ENCODE measurements at regions not wholly inside any gene's neighbourhood (a gene's known extent, or its start where the extent isn't known, plus 50 kb on each side); places are given as distances from the start of the nearest gene placed in this dataset.

DNA sequence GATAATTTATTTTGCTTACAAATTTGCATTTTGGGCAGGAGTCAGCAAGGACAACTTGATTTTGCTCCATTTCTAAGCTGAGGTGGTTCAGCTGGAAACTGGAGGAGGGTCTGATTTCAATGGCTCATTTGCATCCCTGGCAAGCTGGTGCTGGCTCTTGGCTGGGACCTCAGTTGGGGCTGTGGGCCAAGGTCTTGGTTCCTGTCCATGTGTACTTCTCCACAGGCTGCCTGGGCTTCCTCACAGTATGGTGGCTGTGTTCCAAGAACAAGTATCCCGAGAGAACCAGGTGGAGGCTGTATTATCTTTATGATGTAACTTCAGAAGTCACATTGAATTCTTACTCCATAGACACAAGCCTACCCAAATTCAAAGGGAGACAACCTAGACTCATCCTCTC lies 77.0 kb upstream of the STX18 start:
- TF ChIP-seq, protein P1, sequence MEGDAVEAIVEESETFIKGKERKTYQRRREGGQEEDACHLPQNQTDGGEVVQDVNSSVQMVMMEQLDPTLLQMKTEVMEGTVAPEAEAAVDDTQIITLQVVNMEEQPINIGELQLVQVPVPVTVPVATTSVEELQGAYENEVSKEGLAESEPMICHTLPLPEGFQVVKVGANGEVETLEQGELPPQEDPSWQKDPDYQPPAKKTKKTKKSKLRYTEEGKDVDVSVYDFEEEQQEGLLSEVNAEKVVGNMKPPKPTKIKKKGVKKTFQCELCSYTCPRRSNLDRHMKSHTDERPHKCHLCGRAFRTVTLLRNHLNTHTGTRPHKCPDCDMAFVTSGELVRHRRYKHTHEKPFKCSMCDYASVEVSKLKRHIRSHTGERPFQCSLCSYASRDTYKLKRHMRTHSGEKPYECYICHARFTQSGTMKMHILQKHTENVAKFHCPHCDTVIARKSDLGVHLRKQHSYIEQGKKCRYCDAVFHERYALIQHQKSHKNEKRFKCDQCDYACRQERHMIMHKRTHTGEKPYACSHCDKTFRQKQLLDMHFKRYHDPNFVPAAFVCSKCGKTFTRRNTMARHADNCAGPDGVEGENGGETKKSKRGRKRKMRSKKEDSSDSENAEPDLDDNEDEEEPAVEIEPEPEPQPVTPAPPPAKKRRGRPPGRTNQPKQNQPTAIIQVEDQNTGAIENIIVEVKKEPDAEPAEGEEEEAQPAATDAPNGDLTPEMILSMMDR (IDR thresholded peaks at IDR 0.05), result no peak
- no peak for TF ChIP-seq ZFX (IDR thresholded peaks at IDR 0.05; ENCODE audit: borderline replicate concordance)
